Mesendoderm (in vitro differentiated cells): ENCODE measurements at regions not wholly inside any gene's neighbourhood (a gene's known extent, or its start where the extent isn't known, plus 50 kb on each side); places are given as distances from the start of the nearest gene placed in this dataset.

Source experiments
- DNase-seq: peaks from one replicate; pipeline ENCODE4 v3.0.0; 2013
- H2AK5ac ChIP-seq: 2 replicates; pipeline ENCODE4 v1.6.1; 2013; ENCODE audit warnings: low read length, inconsistent platforms
- H2BK120ac ChIP-seq: 2 replicates; pipeline ENCODE4 v1.6.1; 2013; ENCODE audit warnings: low read depth, mild to moderate bottlenecking, low read length, moderate library complexity, mixed read lengths
- H2BK15ac ChIP-seq: replicated peaks from 2 replicates; pipeline ENCODE4 v1.6.1; 2013; ENCODE audit warnings: low read depth, mild to moderate bottlenecking, moderate library complexity
- H2BK5ac ChIP-seq: 2 replicates; pipeline ENCODE4 v1.6.1; 2013; ENCODE audit warnings: low read length, inconsistent platforms
- H3K18ac ChIP-seq: 2 replicates; pipeline ENCODE4 v1.6.1; 2013; ENCODE audit warnings: mild to moderate bottlenecking, low read length, mixed read lengths
- H3K23ac ChIP-seq: one replicate; pipeline ENCODE4 v1.6.1; 2013; ENCODE audit warnings: low read length
- H3K27ac ChIP-seq: 2 replicates; pipeline ENCODE4 v1.5.1; 2013; ENCODE audit warnings: low read depth, mild to moderate bottlenecking, inconsistent platforms, low read length, moderate library complexity
- H3K27me3 ChIP-seq: 2 replicates; pipeline ENCODE4 v1.6.1; 2013; ENCODE audit warnings: low read length, control low read depth, mild to moderate bottlenecking, inconsistent platforms; ENCODE audit not compliant: insufficient read depth, poor library complexity
- H3K36me3 ChIP-seq: 2 replicates; pipeline ENCODE4 v1.6.1; 2013; ENCODE audit warnings: low read length, inconsistent platforms; ENCODE audit not compliant: control insufficient read depth, insufficient read depth
- H3K4ac ChIP-seq: one replicate; pipeline ENCODE4 v1.6.1; 2013; ENCODE audit warnings: low read depth, mild to moderate bottlenecking, low read length, moderate library complexity
- H3K4me1 ChIP-seq: 2 replicates; pipeline ENCODE4 v1.6.1; 2013; ENCODE audit warnings: low read depth, low read length, inconsistent platforms; ENCODE audit not compliant: control insufficient read depth
- H3K4me2 ChIP-seq: 2 replicates; pipeline ENCODE4 v1.6.1; 2013; ENCODE audit warnings: low read length
- H3K4me3 ChIP-seq: 2 replicates; pipeline ENCODE4 v1.5.1; 2013; ENCODE audit warnings: mild to moderate bottlenecking, low read length
- H3K56ac ChIP-seq: one replicate; pipeline ENCODE4 v1.6.1; 2013; ENCODE audit warnings: low read length
- H3K79me1 ChIP-seq: 2 replicates; pipeline ENCODE4 v1.6.1; 2013; ENCODE audit warnings: low read length, inconsistent platforms
- H3K79me2 ChIP-seq: 2 replicates; pipeline ENCODE4 v1.6.1; 2013; ENCODE audit warnings: mild to moderate bottlenecking, low read length; ENCODE audit not compliant: control insufficient read depth, insufficient read depth
- H3K9ac ChIP-seq: 2 replicates; pipeline ENCODE4 v1.6.1; 2013; ENCODE audit warnings: low read length, inconsistent platforms
- H4K5ac ChIP-seq: one replicate; pipeline ENCODE4 v1.6.1; 2013; ENCODE audit warnings: low read length
- H4K8ac ChIP-seq: one replicate; pipeline ENCODE4 v1.6.1; 2013; ENCODE audit warnings: low read depth, mild to moderate bottlenecking, control low read depth, low read length, moderate library complexity
- WGBS: extraction: QIAGEN DNeasy Blood & Tissue Kit; methylation state at CpG from one replicate; pipeline ENCODE4 v1.1.7; 2013; ENCODE audit warnings: low lambda C conversion rate, missing lambda C conversion rate; ENCODE audit not compliant: insufficient coverage; ENCODE audit errors: extremely low coverage; 5-methylcytosine and 5-hydroxymethylcytosine counted together

GRCh38 chr4:123876671-123877101 is 480.1 kb downstream of the SPRY1 start:
- no CpG with 5 or more reads among the region's 2 CpGs for WGBS
- no peak for DNase-seq
- H2BK120ac ChIP-seq = no peak overlapping the region
- H4K5ac ChIP-seq = no peak overlapping the region
- no peaks in the 10 kb centered on the region for H3K79me1 ChIP-seq
- no peaks in the 10 kb centered on the region for H3K36me3 ChIP-seq
- H3K18ac ChIP-seq = no peak overlapping the region
- no peak overlapping the region for H3K27ac ChIP-seq
- no peak overlapping the region for H2AK5ac ChIP-seq
- no peak overlapping the region for H2BK5ac ChIP-seq
- no peak overlapping the region for H2BK15ac ChIP-seq
- H3K9ac ChIP-seq = no peak overlapping the region
- no peak overlapping the region for H3K4me3 ChIP-seq
- H3K56ac ChIP-seq = no peak overlapping the region
- no peaks in the 10 kb centered on the region for H3K4me1 ChIP-seq
- H3K4me2 ChIP-seq = no peak overlapping the region
- no peak overlapping the region for H3K4ac ChIP-seq
- no peaks in the 10 kb centered on the region for H3K79me2 ChIP-seq
- no peak overlapping the region for H4K8ac ChIP-seq
- no peaks in the 10 kb centered on the region for H3K27me3 ChIP-seq
- no peak overlapping the region for H3K23ac ChIP-seq

- Histone ChIP-seq H4K8ac (no peak overlapping the region), H2BK15ac (no peak overlapping the region), H3K36me3 (no peaks in the 10 kb centered on the region), H3K79me1 (no peaks in the 10 kb centered on the region), H3K4ac (no peak overlapping the region), H2AK5ac (no peak overlapping the region), H3K4me1 (no peaks in the 10 kb centered on the region), H3K18ac (no peak overlapping the region), H3K4me3 (no peak overlapping the region), H4K5ac (no peak overlapping the region), H2BK5ac (no peak overlapping the region), H3K79me2 (no peaks in the 10 kb centered on the region), H2BK120ac (no peak overlapping the region), H3K4me2 (no peak overlapping the region), H3K23ac (no peak overlapping the region), H3K27me3 (no peaks in the 10 kb centered on the region), H3K9ac (no peak overlapping the region), H3K56ac (no peak overlapping the region), H3K27ac (no peak overlapping the region)
- no CpG with 5 or more reads among the region's 3 CpGs for WGBS
- DNase-seq = no peak
Measured at GRCh38 chr4:123877551-123877950, 481.0 kb downstream of the SPRY1 start.

GRCh38 chr4:123878976-123879375 is 482.4 kb downstream of the SPRY1 start:
- H3K27me3 ChIP-seq = no peaks in the 10 kb centered on the region
- no peak overlapping the region for H2BK120ac ChIP-seq
- no peak overlapping the region for H3K4me2 ChIP-seq
- no peak for DNase-seq
- no peak overlapping the region for H2BK15ac ChIP-seq
- H2AK5ac ChIP-seq = no peak overlapping the region
- no peak overlapping the region for H3K56ac ChIP-seq
- H3K23ac ChIP-seq = no peak overlapping the region
- no peaks in the 10 kb centered on the region for H3K79me2 ChIP-seq
- 100% methylated on average over 2 of the region's 8 CpGs for WGBS
- no peak overlapping the region for H4K5ac ChIP-seq
- no peak overlapping the region for H3K27ac ChIP-seq
- no peak overlapping the region for H3K4me3 ChIP-seq
- no peak overlapping the region for H2BK5ac ChIP-seq
- no peak overlapping the region for H3K4ac ChIP-seq
- H3K18ac ChIP-seq = no peak overlapping the region
- no peak overlapping the region for H4K8ac ChIP-seq
- H3K36me3 ChIP-seq = no peaks in the 10 kb centered on the region
- H3K9ac ChIP-seq = no peak overlapping the region
- no peaks in the 10 kb centered on the region for H3K79me1 ChIP-seq
- H3K4me1 ChIP-seq = no peaks in the 10 kb centered on the region

- Histone ChIP-seq H3K23ac (no peak overlapping the region), H3K79me1 (no peaks in the 10 kb centered on the region), H3K4ac (no peak overlapping the region)
Measured at GRCh38 chr4:123880631-123881030, 484.0 kb downstream of the SPRY1 start.

GRCh38 chr4:123884922-123885321 is 488.3 kb downstream of the SPRY1 start:
- no peak overlapping the region for H3K27ac ChIP-seq
- H3K36me3 ChIP-seq = no peaks in the 10 kb centered on the region
- no peaks in the 10 kb centered on the region for H3K27me3 ChIP-seq
- H3K23ac ChIP-seq = no peak overlapping the region
- no peak overlapping the region for H2BK5ac ChIP-seq
- no CpG with 5 or more reads among the region's 6 CpGs for WGBS
- no peak overlapping the region for H3K4me2 ChIP-seq
- no peak overlapping the region for H3K9ac ChIP-seq
- H2BK120ac ChIP-seq = no peak overlapping the region
- no peak overlapping the region for H4K5ac ChIP-seq
- H3K4ac ChIP-seq = no peak overlapping the region
- no peaks in the 10 kb centered on the region for H3K79me1 ChIP-seq
- no peaks in the 10 kb centered on the region for H3K79me2 ChIP-seq
- H3K4me3 ChIP-seq = no peak overlapping the region
- H3K4me1 ChIP-seq = no peaks in the 10 kb centered on the region
- H2BK15ac ChIP-seq = no peak overlapping the region
- no peak overlapping the region for H4K8ac ChIP-seq
- no peak overlapping the region for H3K18ac ChIP-seq
- no peak for DNase-seq
- H3K56ac ChIP-seq = no peak overlapping the region
- H2AK5ac ChIP-seq = no peak overlapping the region

More at GRCh38 chr4:123880631-123881030, 484.0 kb downstream of the SPRY1 start:
- Histone ChIP-seq H3K79me2 (no peaks in the 10 kb centered on the region), H2BK120ac (no peak overlapping the region), H4K8ac (no peak overlapping the region), H3K4me2 (no peak overlapping the region), H2AK5ac (no peak overlapping the region), H3K4me3 (no peak overlapping the region), H3K9ac (no peak overlapping the region), H3K4me1 (no peaks in the 10 kb centered on the region), H3K27me3 (no peaks in the 10 kb centered on the region), H3K27ac (no peak overlapping the region), H2BK5ac (no peak overlapping the region), H2BK15ac (no peak overlapping the region), H3K56ac (no peak overlapping the region), H3K36me3 (no peaks in the 10 kb centered on the region), H3K18ac (no peak overlapping the region), H4K5ac (no peak overlapping the region)
- WGBS = no CpG with 5 or more reads among the region's 3 CpGs
- no peak for DNase-seq

GRCh38 chr4:123889507-123889906 is 492.9 kb downstream of the SPRY1 start:
- Histone ChIP-seq H2AK5ac (no peak overlapping the region), H3K79me1 (no peaks in the 10 kb centered on the region), H3K4me1 (no peaks in the 10 kb centered on the region), H3K4me3 (no peak overlapping the region), H3K56ac (no peak overlapping the region), H3K23ac (no peak overlapping the region), H3K4me2 (no peak overlapping the region), H2BK120ac (no peak overlapping the region), H3K27ac (no peak overlapping the region), H3K27me3 (no peaks in the 10 kb centered on the region), H3K18ac (no peak overlapping the region), H2BK15ac (no peak overlapping the region), H3K4ac (no peak overlapping the region), H3K36me3 (no peaks in the 10 kb centered on the region), H3K79me2 (no peaks in the 10 kb centered on the region), H3K9ac (no peak overlapping the region), H2BK5ac (no peak overlapping the region), H4K5ac (no peak overlapping the region), H4K8ac (no peak overlapping the region)
- DNase-seq = no peak
- no CpG with 5 or more reads among the region's 1 CpG for WGBS
